ENCODE measurements at regions not wholly inside any gene's neighbourhood (a gene's known extent, or its start where the extent isn't known, plus 50 kb on each side); places are given as distances from the start of the nearest gene placed in this dataset.

DNA sequence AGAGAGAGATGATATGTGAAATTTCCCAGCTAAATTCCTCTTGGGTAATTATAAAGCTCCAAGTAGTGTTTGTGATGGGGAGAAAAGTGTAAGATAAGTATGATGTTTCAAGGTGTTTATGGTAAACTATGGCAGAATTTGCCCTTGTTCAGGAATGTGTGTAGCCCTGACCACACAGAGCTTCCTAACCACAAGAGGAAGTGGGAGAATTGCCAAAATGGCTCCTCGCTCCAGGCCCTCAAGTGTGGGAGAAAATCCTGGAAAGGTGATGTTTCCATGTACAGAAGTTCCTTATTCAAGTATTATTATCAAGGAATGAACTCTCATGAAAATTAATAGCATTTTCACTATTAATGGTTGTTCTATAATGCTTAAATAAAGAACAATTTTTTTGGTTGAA lies 878.3 kb downstream of the TDRD15 start:
- TF ChIP-seq, protein P1, sequence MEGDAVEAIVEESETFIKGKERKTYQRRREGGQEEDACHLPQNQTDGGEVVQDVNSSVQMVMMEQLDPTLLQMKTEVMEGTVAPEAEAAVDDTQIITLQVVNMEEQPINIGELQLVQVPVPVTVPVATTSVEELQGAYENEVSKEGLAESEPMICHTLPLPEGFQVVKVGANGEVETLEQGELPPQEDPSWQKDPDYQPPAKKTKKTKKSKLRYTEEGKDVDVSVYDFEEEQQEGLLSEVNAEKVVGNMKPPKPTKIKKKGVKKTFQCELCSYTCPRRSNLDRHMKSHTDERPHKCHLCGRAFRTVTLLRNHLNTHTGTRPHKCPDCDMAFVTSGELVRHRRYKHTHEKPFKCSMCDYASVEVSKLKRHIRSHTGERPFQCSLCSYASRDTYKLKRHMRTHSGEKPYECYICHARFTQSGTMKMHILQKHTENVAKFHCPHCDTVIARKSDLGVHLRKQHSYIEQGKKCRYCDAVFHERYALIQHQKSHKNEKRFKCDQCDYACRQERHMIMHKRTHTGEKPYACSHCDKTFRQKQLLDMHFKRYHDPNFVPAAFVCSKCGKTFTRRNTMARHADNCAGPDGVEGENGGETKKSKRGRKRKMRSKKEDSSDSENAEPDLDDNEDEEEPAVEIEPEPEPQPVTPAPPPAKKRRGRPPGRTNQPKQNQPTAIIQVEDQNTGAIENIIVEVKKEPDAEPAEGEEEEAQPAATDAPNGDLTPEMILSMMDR (IDR thresholded peaks at IDR 0.05), result no peak
- no peak for TF ChIP-seq EP300 (IDR thresholded peaks at IDR 0.05)
- no peak for TF ChIP-seq POLR2A (IDR thresholded peaks at IDR 0.05)
- intact Hi-C loops (cut with DNase I), result no loop called here
- no peaks in the 10 kb centered on the region for H3K4me1 ChIP-seq (ENCODE audit: insufficient read depth)
- H3K4me3 ChIP-seq, result no peak overlapping the region
- DNase-seq, result no peak
- H3K27me3 ChIP-seq, result no peaks in the 10 kb centered on the region
- WGBS, 3 donors, result 75 to 86% (median 84%) methylated on average over 1 of the region's 1 CpG
- H3K9me3 ChIP-seq, result no peaks in the 10 kb centered on the region
- no peaks in the 10 kb centered on the region for H3K36me3 ChIP-seq
- no peak overlapping the region for H3K27ac ChIP-seq

DNA sequence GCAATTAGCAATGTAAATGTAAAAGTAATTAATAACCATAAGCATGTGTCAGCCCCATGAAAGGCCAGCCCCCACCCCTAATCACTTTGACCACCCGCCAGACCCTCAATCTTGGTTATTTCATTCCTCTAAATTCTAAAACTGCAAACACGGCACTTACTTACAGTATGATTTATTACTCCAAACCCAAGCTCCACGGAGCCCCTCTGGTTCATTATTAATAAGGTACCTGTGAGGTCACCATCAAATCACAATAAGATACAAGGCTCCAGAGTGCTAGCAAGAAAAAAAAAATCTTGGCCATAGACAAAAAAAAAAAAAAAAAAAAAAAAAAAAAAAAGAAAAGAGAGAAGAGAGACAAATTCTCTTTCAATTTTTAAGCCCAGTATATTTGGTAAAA lies 879.5 kb downstream of the TDRD15 start:
- Histone ChIP-seq H3K27me3 (no peaks in the 10 kb centered on the region), H3K4me1 (ENCODE audit: insufficient read depth) (no peaks in the 10 kb centered on the region), H3K27ac (no peak overlapping the region), H3K36me3 (no peaks in the 10 kb centered on the region), H3K4me3 (no peak overlapping the region), H3K9me3 (no peaks in the 10 kb centered on the region)
- 46 to 51% (median 49%) methylated on average over 3 of the region's 3 CpGs for WGBS, 3 donors
- TF ChIP-seq, protein P1 (IDR thresholded peaks at IDR 0.05), result no peak
- no peak for TF ChIP-seq POLR2A (IDR thresholded peaks at IDR 0.05)
- no peak for TF ChIP-seq EP300 (IDR thresholded peaks at IDR 0.05)
- DNase-seq, result no peak
- intact Hi-C loops (cut with DNase I), result no loop called here

DNA sequence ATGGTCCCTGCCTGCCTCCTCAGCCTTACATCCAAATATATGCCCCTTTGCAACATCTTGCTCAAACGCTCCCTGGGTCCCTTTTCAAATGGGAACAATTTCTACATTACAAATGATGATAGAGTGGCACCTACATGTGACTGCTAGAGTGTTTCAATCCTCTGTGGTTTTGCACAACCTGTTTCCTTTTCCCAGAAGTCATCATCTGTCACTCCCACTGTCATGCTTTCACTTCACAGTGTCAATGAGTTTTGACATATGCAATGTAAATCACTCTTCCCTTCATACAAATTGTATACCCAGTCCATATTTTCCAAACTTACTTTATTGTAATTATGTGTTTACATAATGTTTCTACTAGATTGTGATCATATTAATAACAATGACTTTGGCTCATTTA lies 887.3 kb downstream of the TDRD15 start:
- 84 to 94% (median 88%) methylated on average over 1 of the region's 1 CpG for WGBS, 3 donors
- H3K4me1 ChIP-seq (ENCODE audit: insufficient read depth), result no peaks in the 10 kb centered on the region
- intact Hi-C loops (cut with DNase I), result no loop called here
- H3K36me3 ChIP-seq, result no peaks in the 10 kb centered on the region
- no peaks in the 10 kb centered on the region for H3K27me3 ChIP-seq
- TF ChIP-seq, protein P1 (IDR thresholded peaks at IDR 0.05), result no peak
- TF ChIP-seq EP300 (IDR thresholded peaks at IDR 0.05), result no peak
- TF ChIP-seq POLR2A (IDR thresholded peaks at IDR 0.05), result no peak
- no peak overlapping the region for H3K27ac ChIP-seq
- no peak for DNase-seq
- no peaks in the 10 kb centered on the region for H3K9me3 ChIP-seq
- H3K4me3 ChIP-seq, result no peak overlapping the region

DNA sequence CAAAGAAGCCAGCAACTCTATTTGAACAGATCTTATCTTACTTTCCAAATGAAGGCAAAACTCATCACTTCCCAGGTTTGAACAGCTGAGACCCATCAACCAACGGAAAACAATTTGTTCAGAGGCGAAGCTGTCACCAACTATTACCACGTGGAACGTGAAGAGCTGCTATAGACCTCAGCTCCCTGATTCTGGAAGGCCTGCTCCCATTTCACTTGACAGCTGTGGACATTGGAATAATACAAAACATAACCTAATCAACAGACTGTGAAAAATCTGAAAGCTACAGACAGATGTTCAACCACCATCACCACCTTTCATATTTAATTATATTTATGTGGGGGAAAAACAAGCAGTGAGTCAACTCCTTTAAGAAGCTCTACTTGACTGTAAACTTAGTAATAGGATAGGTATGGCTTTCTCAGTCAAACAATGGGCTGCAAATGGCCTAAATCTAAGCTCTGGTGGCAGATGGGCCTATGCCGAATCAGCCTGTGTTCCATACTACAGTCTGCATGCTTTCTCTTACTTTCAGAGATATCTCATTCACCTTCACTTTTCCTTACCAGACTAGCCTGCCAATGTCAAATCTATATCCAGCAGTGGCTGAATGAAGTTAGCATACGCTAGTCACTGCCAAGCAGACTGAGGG lies 896.4 kb downstream of the TDRD15 start:
- H3K4me1 ChIP-seq (ENCODE audit: insufficient read depth), result no peaks in the 10 kb centered on the region
- H3K27me3 ChIP-seq, result no peaks in the 10 kb centered on the region
- no peaks in the 10 kb centered on the region for H3K9me3 ChIP-seq
- DNase-seq, result no peak
- no peak for TF ChIP-seq POLR2A (IDR thresholded peaks at IDR 0.05)
- no peak for TF ChIP-seq EP300 (IDR thresholded peaks at IDR 0.05)
- TF ChIP-seq, protein P1 (IDR thresholded peaks at IDR 0.05), result no peak
- H3K4me3 ChIP-seq, result no peak overlapping the region
- 68 to 81% (median 71%) methylated on average over 6 of the region's 6 CpGs for WGBS, 3 donors
- no peaks in the 10 kb centered on the region for H3K36me3 ChIP-seq
- intact Hi-C loops (cut with DNase I), result no loop called here
- H3K27ac ChIP-seq, result no peak overlapping the region

All from ovary (tissue), 7 donors.